ENCODE measurements at regions not wholly inside any gene's neighbourhood (a gene's known extent, or its start where the extent isn't known, plus 50 kb on each side); places are given as distances from the start of the nearest gene placed in this dataset.

DNA sequence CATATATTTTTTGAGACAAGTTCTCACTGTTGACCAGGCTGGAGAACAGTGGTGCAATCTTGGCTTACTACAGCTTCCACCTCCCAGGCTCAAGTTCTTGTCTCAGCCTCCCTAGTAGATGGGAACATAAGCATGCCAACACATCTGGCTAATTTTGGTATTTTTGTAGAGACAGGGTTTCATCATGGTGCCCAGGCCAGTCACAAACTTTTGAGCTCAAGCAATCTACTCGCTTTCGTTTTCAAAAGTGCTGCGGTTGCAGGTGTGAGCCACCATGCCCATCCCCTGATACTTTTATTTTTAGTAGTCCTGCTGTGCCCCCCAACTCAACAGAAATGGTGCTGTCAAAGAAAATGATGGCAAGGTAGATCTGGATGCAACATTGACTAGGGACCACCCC is 1127.3 kb downstream of the SUCLG1 start:
- TF ChIP-seq EZH2phosphoT487 (IDR thresholded peaks at IDR 0.05; ENCODE audit: borderline replicate concordance, low read length) (no peak), EZH2 (IDR thresholded peaks at IDR 0.05; ENCODE audit: low read length, unreplicated experiment) (no peak)
- TF ChIP-seq, protein P1, sequence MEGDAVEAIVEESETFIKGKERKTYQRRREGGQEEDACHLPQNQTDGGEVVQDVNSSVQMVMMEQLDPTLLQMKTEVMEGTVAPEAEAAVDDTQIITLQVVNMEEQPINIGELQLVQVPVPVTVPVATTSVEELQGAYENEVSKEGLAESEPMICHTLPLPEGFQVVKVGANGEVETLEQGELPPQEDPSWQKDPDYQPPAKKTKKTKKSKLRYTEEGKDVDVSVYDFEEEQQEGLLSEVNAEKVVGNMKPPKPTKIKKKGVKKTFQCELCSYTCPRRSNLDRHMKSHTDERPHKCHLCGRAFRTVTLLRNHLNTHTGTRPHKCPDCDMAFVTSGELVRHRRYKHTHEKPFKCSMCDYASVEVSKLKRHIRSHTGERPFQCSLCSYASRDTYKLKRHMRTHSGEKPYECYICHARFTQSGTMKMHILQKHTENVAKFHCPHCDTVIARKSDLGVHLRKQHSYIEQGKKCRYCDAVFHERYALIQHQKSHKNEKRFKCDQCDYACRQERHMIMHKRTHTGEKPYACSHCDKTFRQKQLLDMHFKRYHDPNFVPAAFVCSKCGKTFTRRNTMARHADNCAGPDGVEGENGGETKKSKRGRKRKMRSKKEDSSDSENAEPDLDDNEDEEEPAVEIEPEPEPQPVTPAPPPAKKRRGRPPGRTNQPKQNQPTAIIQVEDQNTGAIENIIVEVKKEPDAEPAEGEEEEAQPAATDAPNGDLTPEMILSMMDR (conservative IDR thresholded peaks at IDR 0.05; ENCODE audit: low read depth, low read length), result no peak
